HEK293T (cell line): ENCODE measurements at regions not wholly inside any gene's neighbourhood (a gene's known extent, or its start where the extent isn't known, plus 50 kb on each side); places are given as distances from the start of the nearest gene placed in this dataset.

Experiments used
- CTCF ChIA-PET: fragments of 350-600 bp; formaldehyde crosslinking; extraction: SDS; loops from one replicate; lab custom pipeline; 2021; ENCODE audit warnings: antibody characterized with exemption, inconsistent platforms; lab: Yijun Ruan, JAX
- POLR2A ChIA-PET: fragments of 350-600 bp; formaldehyde crosslinking; extraction: SDS; loops from one replicate; lab custom pipeline; 2020; ENCODE audit warnings: antibody characterized with exemption, inconsistent platforms; lab: Yijun Ruan, JAX
- DNase-seq: peaks from one replicate; pipeline ENCODE4 v3.0.0; 2012; ENCODE audit warnings: mixed read lengths; ENCODE audit errors: extremely low spot score
- ARNT ChIP-seq: fragments of 450-650 bp; IDR thresholded peaks from 2 replicates; pipeline ENCODE4 v1.6.1; 2017; ENCODE audit warnings: mild to moderate bottlenecking
- BHLHE40 ChIP-seq: fragments of 450-650 bp; IDR thresholded peaks from 2 replicates; pipeline ENCODE4 v1.6.1; 2016; ENCODE audit warnings: mild to moderate bottlenecking, moderate library complexity, borderline replicate concordance
- CTBP1 ChIP-seq: fragments of 450-650 bp; IDR thresholded peaks from 2 replicates; pipeline ENCODE4 v1.6.1; 2016; ENCODE audit warnings: borderline replicate concordance
- ELF4 ChIP-seq: fragments of 450-650 bp; IDR thresholded peaks from 2 replicates; pipeline ENCODE4 v1.6.1; 2017; ENCODE audit warnings: antibody characterized with exemption
- FOXA1 ChIP-seq: fragments of 450-650 bp; IDR thresholded peaks from 2 replicates; pipeline ENCODE4 v1.6.1; 2016; ENCODE audit warnings: mild to moderate bottlenecking
- FOXK2 ChIP-seq: fragments of 450-650 bp; IDR thresholded peaks from 2 replicates; pipeline ENCODE4 v1.6.1; 2016; ENCODE audit warnings: mild to moderate bottlenecking
- FOXM1 ChIP-seq: fragments of 450-650 bp; IDR thresholded peaks from 2 replicates; pipeline ENCODE4 v1.6.1; 2017; ENCODE audit warnings: mild to moderate bottlenecking, borderline replicate concordance
- HDGF ChIP-seq: fragments of 450-650 bp; IDR thresholded peaks from 2 replicates; pipeline ENCODE4 v1.6.1; 2017; ENCODE audit warnings: antibody characterized with exemption, borderline replicate concordance
- L3MBTL2 ChIP-seq: fragments of 450-650 bp; conservative IDR thresholded peaks from 2 replicates; pipeline ENCODE4 v1.6.1; 2016; ENCODE audit warnings: mild to moderate bottlenecking
- LEF1 ChIP-seq: fragments of 450-650 bp; IDR thresholded peaks from 2 replicates; pipeline ENCODE4 v1.6.1; 2017; ENCODE audit warnings: mild to moderate bottlenecking, borderline replicate concordance
- NFRKB ChIP-seq: fragments of 450-650 bp; IDR thresholded peaks from 2 replicates; pipeline ENCODE4 v1.6.1; 2016; ENCODE audit warnings: mild to moderate bottlenecking, moderate library complexity
- SP1 ChIP-seq: fragments of 450-650 bp; IDR thresholded peaks from 2 replicates; pipeline ENCODE4 v1.6.1; 2017
- SUZ12 ChIP-seq: fragments of 450-650 bp; IDR thresholded peaks from 2 replicates; pipeline ENCODE4 v1.6.1; 2016; ENCODE audit warnings: mild to moderate bottlenecking
- TARDBP ChIP-seq: fragments of 450-650 bp; IDR thresholded peaks from 2 replicates; pipeline ENCODE4 v1.6.1; 2016
- ZNF384 ChIP-seq: fragments of 450-650 bp; IDR thresholded peaks from 2 replicates; pipeline ENCODE4 v1.6.1; 2016
- TF ChIP-seq, protein P1 (sequence below): fragments of 450-650 bp; IDR thresholded peaks from 2 replicates; pipeline ENCODE4 v1.6.1; 2016

DNA sequence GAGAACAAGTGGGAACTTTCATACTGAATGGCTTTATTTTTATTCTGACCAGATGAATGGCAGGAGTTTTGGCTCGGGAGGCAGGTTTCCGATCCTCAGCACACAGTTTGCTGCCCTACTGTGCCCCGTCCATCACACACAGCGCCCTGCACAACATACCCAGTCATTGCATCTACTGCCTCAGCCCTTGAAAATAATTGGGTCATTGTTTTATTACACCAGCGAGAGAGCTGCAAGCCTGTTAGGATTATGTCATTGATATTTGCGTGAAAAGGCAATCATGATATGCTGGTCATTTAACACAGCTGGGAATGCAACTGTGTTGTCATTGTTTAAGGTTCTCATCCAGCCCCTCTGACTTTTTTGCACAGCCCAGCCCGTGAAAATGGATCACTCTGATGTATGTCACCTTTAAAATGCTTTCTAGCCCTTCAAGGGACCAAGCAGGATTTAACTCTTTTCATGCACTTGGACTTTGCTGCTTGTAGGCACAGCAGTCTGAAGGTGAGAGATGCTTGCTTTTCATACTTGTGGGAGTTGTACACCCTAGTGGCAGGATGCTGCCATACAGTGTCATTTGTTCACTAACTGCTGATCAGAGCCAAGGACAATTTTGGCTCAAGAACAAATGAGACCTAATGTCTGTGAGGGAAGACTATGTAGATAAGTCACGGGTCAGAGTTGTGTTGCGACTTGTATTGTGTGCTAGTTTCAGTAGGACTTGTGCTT lies 62.3 kb downstream of the RTL9 start:
- ChIA-PET POLR2A (no interaction called here), CTCF (interaction anchor here (0.7 to 7.1 kb wide), 7 partner anchors 9 to 275 kb away, joined by 3 to 82 read pairs (median 4); no protein-coding TSS in a partner anchor)
- DNase-seq = peak; percentile 58

GRCh38 chrX:110421500-110422455 lies 63.1 kb downstream of the RTL9 start:
- DNase-seq = no peak
- ChIA-PET POLR2A (no interaction called here), CTCF (interaction anchor here (0.7 to 1.3 kb wide), 2 partner anchors 11 to 19 kb away, joined by 3 read pairs; no protein-coding TSS in a partner anchor)
- TF ChIP-seq FOXA1 = no peak
- TF ChIP-seq LEF1 = no peak

More for the DNA sequence above, 62.3 kb downstream of the RTL9 start:
- TF ChIP-seq FOXK2 (no peak), NFRKB (no peak), SUZ12 (no peak), HDGF (no peak)

DNA sequence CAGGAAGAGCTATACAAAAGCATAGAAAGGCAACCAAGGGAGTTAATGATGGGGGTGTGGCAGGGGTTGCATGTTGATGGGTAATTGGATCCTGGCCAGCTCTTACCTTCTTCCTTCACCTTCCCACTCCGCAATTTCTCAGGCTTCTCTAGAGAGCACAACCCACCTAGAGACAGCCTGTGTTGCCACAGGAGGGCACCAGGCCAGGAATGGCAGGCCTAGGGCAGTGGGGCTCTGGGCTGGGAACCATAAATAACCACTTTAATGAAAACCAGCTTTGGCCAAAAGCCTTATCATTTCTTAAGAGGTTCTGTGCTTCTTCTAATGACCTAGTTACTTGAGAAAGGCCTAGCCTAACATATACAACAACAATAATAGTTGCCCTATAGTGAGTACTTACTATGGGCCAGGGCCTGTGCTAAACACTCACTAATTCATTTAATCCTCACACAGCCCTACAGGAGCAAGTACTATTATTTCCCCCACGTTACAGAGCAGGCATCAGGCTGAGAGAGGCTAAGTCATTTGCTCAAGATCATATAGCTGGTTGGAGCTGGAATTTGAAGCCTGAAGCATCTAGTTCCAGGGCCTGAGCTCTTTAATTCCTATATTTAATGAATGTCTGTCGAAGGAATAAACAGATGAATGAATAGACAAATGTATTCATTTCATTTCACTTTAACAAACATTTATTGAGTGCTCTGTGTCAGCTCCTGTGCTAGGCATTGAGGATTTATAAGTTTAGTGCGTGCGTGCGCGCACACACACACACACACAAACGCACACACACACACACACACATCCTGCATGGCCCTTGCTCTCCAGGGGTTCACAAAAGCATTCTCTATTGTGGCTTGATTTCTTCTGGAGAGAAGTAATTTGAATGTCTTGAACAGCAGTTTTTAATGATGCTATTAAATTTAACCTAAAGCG lies 66.8 kb downstream of the RTL9 start:
- POLR2A ChIA-PET = no interaction called here
- DNase-seq = no peak
- CTCF ChIA-PET = interaction anchor here (0.7 to 2.3 kb wide), 4 partner anchors 7 to 279 kb away, joined by 3 to 11 read pairs (median 3); no protein-coding TSS in a partner anchor
- TF ChIP-seq ELF4 (no peak), FOXK2 (no peak), L3MBTL2 (no peak), FOXA1 (no peak), SP1 (no peak), LEF1 (no peak), NFRKB (no peak), FOXM1 (no peak), CTBP1 (no peak)
- TF ChIP-seq, protein P1, sequence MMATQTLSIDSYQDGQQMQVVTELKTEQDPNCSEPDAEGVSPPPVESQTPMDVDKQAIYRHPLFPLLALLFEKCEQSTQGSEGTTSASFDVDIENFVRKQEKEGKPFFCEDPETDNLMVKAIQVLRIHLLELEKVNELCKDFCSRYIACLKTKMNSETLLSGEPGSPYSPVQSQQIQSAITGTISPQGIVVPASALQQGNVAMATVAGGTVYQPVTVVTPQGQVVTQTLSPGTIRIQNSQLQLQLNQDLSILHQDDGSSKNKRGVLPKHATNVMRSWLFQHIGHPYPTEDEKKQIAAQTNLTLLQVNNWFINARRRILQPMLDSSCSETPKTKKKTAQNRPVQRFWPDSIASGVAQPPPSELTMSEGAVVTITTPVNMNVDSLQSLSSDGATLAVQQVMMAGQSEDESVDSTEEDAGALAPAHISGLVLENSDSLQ = no peak

- DNase-seq = no peak
- ChIA-PET CTCF (interaction anchor here (0.7 to 2.3 kb wide), 4 partner anchors 8 to 280 kb away, joined by 3 to 11 read pairs (median 3); no protein-coding TSS in a partner anchor), POLR2A (no interaction called here)
- TF ChIP-seq FOXM1 (no peak), ARNT (no peak)
Measured at GRCh38 chrX:110426155-110426504, 67.5 kb downstream of the RTL9 start.

DNA sequence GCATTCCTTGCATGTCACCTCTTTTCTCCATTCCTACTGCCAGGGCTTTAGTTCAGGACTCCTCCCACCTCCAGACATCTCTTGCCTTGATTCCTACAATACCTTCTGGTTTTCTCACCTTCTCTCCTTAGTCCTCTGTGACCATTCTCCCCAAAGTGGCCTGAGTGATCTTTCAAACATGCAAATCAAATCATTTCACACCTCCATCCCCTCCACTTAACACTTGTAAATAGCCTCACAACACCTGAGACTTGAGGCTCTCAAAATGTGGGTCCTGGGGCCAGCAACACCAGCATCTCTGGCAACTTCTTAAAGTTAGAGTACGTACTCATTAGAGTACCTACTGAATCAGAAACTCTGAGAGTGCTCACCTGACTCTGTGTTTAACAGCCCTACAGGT lies 68.4 kb downstream of the RTL9 start:
- DNase-seq = no peak
- ChIA-PET CTCF (interaction anchor here (0.6 to 2.3 kb wide), 4 partner anchors 9 to 420 kb away, joined by 3 to 11 read pairs (median 4); no protein-coding TSS in a partner anchor), POLR2A (no interaction called here)
- TF ChIP-seq SP1 = no peak

GRCh38 chrX:110428144-110428543 lies 69.5 kb downstream of the RTL9 start:
- ChIA-PET CTCF (interaction anchor here (0.6 to 1.3 kb wide), 4 partner anchors 10 to 419 kb away, joined by 3 read pairs; no protein-coding TSS in a partner anchor), POLR2A (interaction anchor here (0.8 to 0.9 kb wide), 2 partner anchors 12 to 17 kb away, joined by 3 to 4 read pairs; no protein-coding TSS in a partner anchor)

More at GRCh38 chrX:110428144-110428543, 69.5 kb downstream of the RTL9 start:
- TF ChIP-seq TARDBP = no peak
- TF ChIP-seq BHLHE40 = no peak
- no peak for TF ChIP-seq CTBP1
- no peak for TF ChIP-seq L3MBTL2
- no peak for TF ChIP-seq SP1
- no peak for TF ChIP-seq FOXA1
- TF ChIP-seq HDGF = no peak
- TF ChIP-seq NFRKB = no peak
- TF ChIP-seq FOXK2 = no peak
- TF ChIP-seq ZNF384 = no peak
- TF ChIP-seq SUZ12 = no peak
- TF ChIP-seq LEF1 = no peak
- no peak for TF ChIP-seq ARNT
- no peak for DNase-seq
